H1 (cell line): ENCODE measurements at regions not wholly inside any gene's neighbourhood (a gene's known extent, or its start where the extent isn't known, plus 50 kb on each side); places are given as distances from the start of the nearest gene placed in this dataset.

Source experiments
- CTCF ChIA-PET: fragments of 300-600 bp; sonication (Branson Sonifier 250); formaldehyde crosslinking; loops from one replicate; lab custom pipeline; 2021; ENCODE audit not compliant: partially characterized antibody; lab: Charles Lee
- POLR2A ChIA-PET: fragments of 300-600 bp; sonication (Branson Sonifier 250); formaldehyde crosslinking; loops from one replicate; lab custom pipeline; 2021; ENCODE audit warnings: inconsistent platforms; ENCODE audit not compliant: partially characterized antibody; lab: Charles Lee
- DNase-seq, 2 experiments: peaks; one replicate each; pipeline versions ENCODE4 v3.0.0 to v3.0.0-alpha.2; 2010 to 2022; ENCODE audit warnings: low spot score in 2 of 2, low read depth in 1 of 2, mixed read lengths in 1 of 2
- FAIRE-seq: peaks from 2 replicates; lab custom pipeline; 2011; peaks lifted over from hg19 to GRCh38; lab: Jason Lieb, UNC
- H2AFZ ChIP-seq: 2 replicates; pipeline ENCODE4 v1.8.1; 2012; ENCODE audit warnings: low read length, inconsistent platforms
- H2AK5ac ChIP-seq: 2 replicates; pipeline ENCODE4 v1.6.1; 2013; ENCODE audit warnings: low read depth, low read length
- H2BK120ac ChIP-seq: replicated peaks from 2 replicates; pipeline ENCODE3; 2013; ENCODE audit warnings: low read depth, low read length, inconsistent platforms
- H2BK12ac ChIP-seq: 2 replicates; pipeline ENCODE4 v1.6.1; 2013; ENCODE audit warnings: low read depth, low read length
- H2BK15ac ChIP-seq: 2 replicates; pipeline ENCODE4 v1.6.1; 2013; ENCODE audit warnings: low read length
- H2BK20ac ChIP-seq: 2 replicates; pipeline ENCODE4 v1.6.1; 2013; ENCODE audit warnings: low read length
- H2BK5ac ChIP-seq: 2 replicates; pipeline ENCODE4 v1.6.1; 2013; ENCODE audit warnings: low read depth, low read length
- H3K14ac ChIP-seq: 2 replicates; pipeline ENCODE4 v1.6.1; 2013; ENCODE audit warnings: inconsistent platforms; ENCODE audit not compliant: insufficient read length
- H3K18ac ChIP-seq: 2 replicates; pipeline ENCODE4 v1.6.1; 2013; ENCODE audit warnings: low read length; ENCODE audit errors: extremely low read depth
- H3K23ac ChIP-seq: 2 replicates; pipeline ENCODE4 v1.6.1; 2013; ENCODE audit warnings: inconsistent platforms; ENCODE audit not compliant: insufficient read length
- H3K23me2 ChIP-seq: 2 replicates; pipeline ENCODE4 v1.6.1; 2013; ENCODE audit warnings: low read depth, low read length
- H3K27ac ChIP-seq: 2 replicates; pipeline ENCODE4 v1.6.1; 2011; ENCODE audit warnings: low read depth, low read length, inconsistent platforms
- H3K27me3 ChIP-seq, 4 experiments: replicated peaks in 1 of 4; 1 replicate in 1 of 4; 2 replicates in 3 of 4; pipeline versions ENCODE4 v1.6.1 to v1.8.1; 2011 to 2013; ENCODE audit warnings: low read length in 3 of 4, mild to moderate bottlenecking in 3 of 4, inconsistent platforms in 2 of 4, mixed read lengths in 2 of 4, moderate library complexity in 1 of 4; ENCODE audit not compliant: control insufficient read depth in 3 of 4, insufficient read depth in 3 of 4; ENCODE audit errors: extremely low read depth in 1 of 4
- H3K36me3 ChIP-seq, 4 experiments: 2 replicates each; pipeline versions ENCODE4 v1.6.1 to v1.8.1; 2011 to 2013; ENCODE audit warnings: mild to moderate bottlenecking in 4 of 4, low read length in 3 of 4, moderate library complexity in 2 of 4, control low read depth in 1 of 4, inconsistent platforms in 1 of 4; ENCODE audit not compliant: insufficient read depth in 4 of 4, control insufficient read depth in 2 of 4
- H3K4ac ChIP-seq: replicated peaks from 2 replicates; pipeline ENCODE3; 2013; ENCODE audit warnings: low read length, low read depth, mixed read lengths, inconsistent platforms; ENCODE audit not compliant: insufficient read length
- H3K4me1 ChIP-seq, 4 experiments: replicated peaks in 1 of 4; 1 replicate in 1 of 4; 2 replicates in 3 of 4; pipeline versions ENCODE4 v1.6.1 to v1.8.1; 2011 to 2013; ENCODE audit warnings: low read length in 3 of 4, inconsistent platforms in 2 of 4, mixed read lengths in 1 of 4; ENCODE audit not compliant: insufficient read depth in 4 of 4, control insufficient read depth in 3 of 4
- H3K4me2 ChIP-seq, 2 experiments: 2 replicates each; pipeline versions ENCODE4 v1.6.1 to v1.8.1; 2011 to 2013; ENCODE audit warnings: low read depth in 2 of 2, low read length in 2 of 2, control low read depth in 1 of 2, inconsistent platforms in 1 of 2, mild to moderate bottlenecking in 1 of 2; ENCODE audit not compliant: insufficient read depth in 1 of 2
- H3K4me3 ChIP-seq, 4 experiments: fragments of 200-600, 300-600 bp in 1 of 4; sonication (generic), shearing (Covaris generic), sonication (Bioruptor Twin) in 1 of 4; 2 replicates each; pipeline versions ENCODE4 v1.5.1 to v1.8.1; 2011 to 2016; ENCODE audit warnings: low read length in 4 of 4, low read depth in 3 of 4, control low read depth in 2 of 4, inconsistent platforms in 2 of 4, mild to moderate bottlenecking in 2 of 4, mixed read lengths in 1 of 4, moderate library complexity in 1 of 4; ENCODE audit not compliant: insufficient read depth in 2 of 4; ENCODE audit errors: extremely low read depth in 1 of 4
- H3K56ac ChIP-seq: replicated peaks from 2 replicates; pipeline ENCODE3; 2013; ENCODE audit warnings: low read depth, mild to moderate bottlenecking, mixed read lengths, low read length, inconsistent platforms; ENCODE audit not compliant: insufficient read length
- H3K79me1 ChIP-seq: 2 replicates; pipeline ENCODE4 v1.6.1; 2013; ENCODE audit warnings: low read depth, low read length, control low read depth
- H3K79me2 ChIP-seq, 2 experiments: 2 replicates each; pipeline versions ENCODE4 v1.6.1 to v1.8.1; 2012 to 2013; ENCODE audit warnings: low read length in 2 of 2, mild to moderate bottlenecking in 2 of 2, inconsistent platforms in 1 of 2; ENCODE audit not compliant: insufficient read depth in 2 of 2, control insufficient read depth in 1 of 2
- H3K9ac ChIP-seq, 4 experiments: replicated peaks in 1 of 4; 1 replicate in 1 of 4; 2 replicates in 3 of 4; pipeline versions ENCODE4 v1.6.1 to v1.8.1; 2011 to 2013; ENCODE audit warnings: low read depth in 3 of 4, low read length in 3 of 4, control low read depth in 2 of 4, mild to moderate bottlenecking in 2 of 4, moderate library complexity in 2 of 4, inconsistent platforms in 1 of 4; ENCODE audit errors: extremely low read depth in 1 of 4
- H3K9me3 ChIP-seq, 2 experiments: 2 replicates each; pipeline versions ENCODE4 v1.6.1 to v1.8.1; 2012 to 2013; ENCODE audit warnings: mild to moderate bottlenecking in 2 of 2, moderate library complexity in 2 of 2, control low read depth in 1 of 2, inconsistent platforms in 1 of 2, low read depth in 1 of 2, low read length in 1 of 2, mixed read lengths in 1 of 2; ENCODE audit not compliant: insufficient read depth in 2 of 2
- H4K20me1 ChIP-seq, 2 experiments: replicated peaks in 1 of 2; 2 replicates each; pipeline versions ENCODE3 to v1.8.1; 2011 to 2013; ENCODE audit warnings: inconsistent platforms in 2 of 2, low read length in 2 of 2, mild to moderate bottlenecking in 1 of 2; ENCODE audit not compliant: insufficient read depth in 2 of 2, control insufficient read depth in 1 of 2
- H4K5ac ChIP-seq: 2 replicates; pipeline ENCODE4 v1.6.1; 2013; ENCODE audit warnings: low read length, low read depth, mixed read lengths, inconsistent platforms; ENCODE audit not compliant: insufficient read length
- H4K8ac ChIP-seq: 2 replicates; pipeline ENCODE4 v1.8.0; 2013; ENCODE audit warnings: mild to moderate bottlenecking, moderate library complexity, low read length, inconsistent platforms; ENCODE audit not compliant: insufficient read depth; ENCODE audit errors: extremely low read depth
- H4K91ac ChIP-seq: replicated peaks from 2 replicates; pipeline ENCODE3; 2013; ENCODE audit warnings: low read length, mixed read lengths, inconsistent platforms; ENCODE audit not compliant: insufficient read length
- ASH2L ChIP-seq: fragments of 200-600, 300-600 bp; sonication (generic); IDR thresholded peaks from one replicate; pipeline ENCODE4 v1.7.1; 2017; ENCODE audit warnings: low read length
- CBX8 ChIP-seq: fragments of 300-800, 300-1000 bp; sonication (generic); IDR thresholded peaks from 2 replicates; pipeline ENCODE4 v1.7.1; 2016; ENCODE audit warnings: low read depth, low read length, borderline replicate concordance
- CHD1 ChIP-seq: IDR thresholded peaks from 2 replicates; pipeline ENCODE4 v1.6.1; 2012; ENCODE audit warnings: low read depth, low read length, improper control_type of control experiment
- EGR1 ChIP-seq: IDR thresholded peaks from 2 replicates; pipeline ENCODE4 v1.6.1; 2011; ENCODE audit warnings: low read depth, low read length, borderline replicate concordance
- EP300 ChIP-seq, 2 experiments: IDR thresholded peaks; 1 replicate in 1 of 2; 2 replicates in 1 of 2; pipeline ENCODE4 v1.6.1; 2011 to 2012; ENCODE audit warnings: low read depth in 2 of 2, low read length in 2 of 2, mild to moderate bottlenecking in 2 of 2, borderline replicate concordance in 1 of 2, inconsistent platforms in 1 of 2, moderate library complexity in 1 of 2
- HDAC2 ChIP-seq, 2 experiments: fragments of 300-600 bp in 1 of 2; sonication (generic) in 1 of 2; IDR thresholded peaks; 2 replicates each; pipeline ENCODE4 v1.6.1; 2011 to 2012; ENCODE audit warnings: low read depth in 2 of 2, low read length in 2 of 2, mild to moderate bottlenecking in 2 of 2, moderate library complexity in 2 of 2, borderline replicate concordance in 1 of 2, inconsistent platforms in 1 of 2
- MAX ChIP-seq: IDR thresholded peaks from 2 replicates; pipeline ENCODE4 v1.6.1; 2012; ENCODE audit warnings: inconsistent platforms
- NRF1 ChIP-seq: IDR thresholded peaks from 2 replicates; pipeline ENCODE4 v1.6.1; 2011; ENCODE audit warnings: mild to moderate bottlenecking, low read depth, low read length, improper control_type of control experiment
- RXRA ChIP-seq: IDR thresholded peaks from 2 replicates; pipeline ENCODE4 v1.6.1; 2011; ENCODE audit warnings: low read depth, mild to moderate bottlenecking, low read length, moderate library complexity; ENCODE audit not compliant: insufficient read depth
- SP4 ChIP-seq: IDR thresholded peaks from 2 replicates; pipeline ENCODE4 v1.6.1; 2012; ENCODE audit warnings: low read length, inconsistent platforms
- TAF7 ChIP-seq: optimal IDR thresholded peaks from 2 replicates; pipeline ENCODE3; 2011; ENCODE audit warnings: low read depth, mild to moderate bottlenecking, inconsistent platforms, low read length, moderate library complexity, borderline replicate concordance
- TCF12 ChIP-seq: IDR thresholded peaks from 2 replicates; pipeline ENCODE4 v1.6.1; 2011; ENCODE audit warnings: low read depth, mild to moderate bottlenecking, low read length
- WGBS, 2 experiments: shearing (Covaris generic) in 1 of 2; methylation state at CpG; one replicate each; pipeline versions ENCODE4 v1.1.6 to v1.1.7; 2013 to 2015; ENCODE audit warnings: low lambda C conversion rate in 2 of 2, mixed read lengths in 2 of 2, inconsistent platforms in 1 of 2, low coverage in 1 of 2, missing lambda C conversion rate in 1 of 2; ENCODE audit not compliant: insufficient replicate concordance in 2 of 2, insufficient coverage in 1 of 2, insufficient read length in 1 of 2; ENCODE audit errors: extremely low coverage in 1 of 2, missing lambda C conversion rate in 1 of 2; 5-methylcytosine and 5-hydroxymethylcytosine counted together

- no peak for TF ChIP-seq CHD1
Measured at GRCh38 chr14:79986251-79986650, 225.1 kb downstream of the DIO2 start (continued).

DNA sequence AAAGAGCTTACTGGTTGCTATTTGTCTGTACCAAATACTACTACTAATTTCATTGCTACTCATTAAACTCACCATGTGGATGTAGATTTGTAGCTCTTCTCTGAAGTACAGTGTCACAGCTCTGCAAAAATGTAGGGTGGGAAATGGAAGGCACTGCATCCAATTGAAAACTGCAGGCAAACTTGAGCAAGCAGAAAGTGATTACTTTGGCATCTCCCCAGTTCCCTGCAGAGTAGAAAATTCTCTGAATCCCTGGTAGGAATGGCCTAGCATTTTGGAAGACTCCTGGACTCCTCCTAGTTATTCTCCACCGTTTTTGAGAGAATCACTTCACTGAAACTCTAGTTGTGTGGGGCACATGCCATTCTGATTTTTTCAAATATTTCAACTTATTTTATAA is 239.1 kb downstream of the DIO2 start:
- CTCF ChIA-PET: no interaction called here
- no peak for TF ChIP-seq CBX8
- no peak for TF ChIP-seq RXRA
- no peak for TF ChIP-seq EP300 (IDR thresholded peaks at IDR 0.05; ENCODE audit: borderline replicate concordance in 1 of 2, low read depth in 2 of 2, low read length in 2 of 2)
- TF ChIP-seq NRF1: no peak
- no peak for TF ChIP-seq EGR1
- TF ChIP-seq ASH2L: no peak
- TF ChIP-seq TCF12: no peak
- TF ChIP-seq MAX: no peak
- no peak for TF ChIP-seq HDAC2 (IDR thresholded peaks at IDR 0.05; ENCODE audit: borderline replicate concordance in 1 of 2, low read depth in 2 of 2, low read length in 2 of 2)
- TF ChIP-seq TAF7: no peak
- no peak for TF ChIP-seq SP4

More for the DNA sequence above, 239.1 kb downstream of the DIO2 start:
- Histone ChIP-seq H3K9ac (no peak overlapping the region), H4K20me1 (no peaks in the 10 kb centered on the region), H3K79me1 (no peaks in the 10 kb centered on the region), H2BK120ac (no peak overlapping the region), H4K8ac (no peak overlapping the region), H2BK15ac (no peak overlapping the region), H3K23ac (no peak overlapping the region), H3K9me3 (no peaks in the 10 kb centered on the region), H4K5ac (no peak overlapping the region), H2BK12ac (no peak overlapping the region), H2AFZ (no peak overlapping the region), H2BK5ac (no peak overlapping the region), H3K23me2 (no peaks in the 10 kb centered on the region), H3K79me2 (no peaks in the 10 kb centered on the region), H3K4ac (no peak overlapping the region), H3K4me2 (no peak overlapping the region), H2BK20ac (no peak overlapping the region), H3K18ac (no peak overlapping the region), H3K14ac (no peak overlapping the region), H3K27me3 (no peaks in the 10 kb centered on the region), H3K27ac (no peak overlapping the region), H3K4me3 (no peak overlapping the region), H4K91ac (no peak overlapping the region), H3K4me1 (no peaks in the 10 kb centered on the region), H3K36me3 (no peaks in the 10 kb centered on the region), H3K56ac (no peak overlapping the region), H2AK5ac (no peak overlapping the region)
- 92% methylated on average over 1 of the region's 1 CpG; no CpG with 5 or more reads in 1 of the 2 experiments for WGBS, 2 experiments
- FAIRE-seq (no peak), DNase-seq (no peak)
- POLR2A ChIA-PET: no interaction called here
